NCI-H526 (cell line): ENCODE measurements at regions not wholly inside any gene's neighbourhood (a gene's known extent, or its start where the extent isn't known, plus 50 kb on each side); places are given as distances from the start of the nearest gene placed in this dataset.

Experiments used
- DNase-seq, 2 experiments: peaks; one replicate each; lab custom pipeline; 2025; lab: John Stamatoyannopoulos, UW

DNA sequence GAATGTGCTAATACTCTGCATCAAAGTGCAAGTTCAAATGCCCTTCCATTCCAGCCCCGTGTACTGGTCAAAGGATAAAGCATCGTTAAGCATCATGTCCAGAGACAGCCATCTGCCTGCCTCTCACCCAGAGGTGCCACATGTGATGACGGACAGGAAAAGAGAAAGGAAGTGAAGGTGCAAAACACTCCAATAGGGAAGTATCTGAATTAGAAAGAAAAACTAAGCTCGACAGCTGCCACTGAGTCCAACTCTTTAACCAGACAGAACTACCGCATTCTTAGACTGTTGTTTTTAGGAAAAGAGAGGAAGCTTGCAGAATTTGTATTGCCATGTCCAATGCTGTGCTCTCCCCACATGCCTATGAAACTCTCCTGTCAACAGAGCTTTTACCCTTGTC lies 465.0 kb upstream of the SOX5 start:
- DNase-seq, result no peak

DNA sequence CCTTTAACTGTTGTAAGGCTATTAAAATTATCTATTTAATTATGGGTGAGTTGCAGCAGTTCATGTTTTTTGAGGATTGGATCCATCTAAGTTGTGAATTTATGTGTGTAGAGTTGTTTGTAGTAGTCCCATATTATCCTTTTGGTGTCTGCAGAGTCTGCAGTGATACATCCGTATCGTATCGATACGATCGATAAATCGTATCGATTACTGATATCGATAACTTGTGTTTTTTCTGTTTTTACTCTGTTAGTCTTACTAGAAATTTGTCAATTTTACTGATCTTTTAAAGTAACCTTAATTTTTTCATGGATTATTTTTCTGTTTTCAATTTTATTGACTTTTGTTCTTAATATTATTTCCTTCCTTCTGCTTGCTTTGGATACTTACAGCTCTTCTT lies 462.5 kb upstream of the SOX5 start:
- DNase-seq, result no peak

DNA sequence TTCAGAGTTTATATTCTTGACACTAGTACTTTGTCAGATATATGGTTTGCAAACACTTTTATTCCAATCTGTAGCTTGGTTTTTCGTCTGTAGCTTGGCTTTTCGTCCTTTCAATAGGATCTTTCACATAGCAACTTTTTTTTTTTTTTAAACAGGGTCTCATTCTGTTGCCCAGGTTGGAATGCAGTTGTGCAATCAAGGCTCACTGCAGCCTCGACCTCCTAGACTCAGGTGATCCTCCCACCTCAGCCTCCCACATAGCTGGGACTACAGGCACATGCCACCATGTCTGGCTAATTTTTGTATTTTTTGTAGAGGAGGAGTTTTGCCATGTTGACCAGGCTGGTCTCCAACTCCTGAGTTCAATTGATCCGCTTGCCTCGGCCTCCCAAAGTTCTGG lies 460.4 kb upstream of the SOX5 start:
- no peak for DNase-seq

DNA sequence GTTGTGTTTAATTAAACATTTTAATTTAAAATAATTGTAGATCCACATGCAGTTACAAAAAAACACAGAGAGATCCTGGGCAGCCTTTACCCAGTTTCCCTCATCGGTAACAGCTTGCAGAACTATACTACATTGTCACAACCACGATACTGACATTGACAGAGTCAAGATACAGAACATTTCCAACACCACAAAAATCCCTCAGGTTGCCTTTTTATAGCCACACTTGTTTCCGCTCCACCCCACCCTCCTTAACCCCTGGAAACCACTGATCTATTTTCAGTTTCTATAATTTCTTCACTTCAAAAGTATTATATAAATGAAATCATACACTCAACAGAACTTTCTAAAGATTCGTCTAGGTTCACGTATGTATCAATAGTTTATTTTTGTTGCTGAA lies 458.8 kb upstream of the SOX5 start:
- DNase-seq, result no peak

DNA sequence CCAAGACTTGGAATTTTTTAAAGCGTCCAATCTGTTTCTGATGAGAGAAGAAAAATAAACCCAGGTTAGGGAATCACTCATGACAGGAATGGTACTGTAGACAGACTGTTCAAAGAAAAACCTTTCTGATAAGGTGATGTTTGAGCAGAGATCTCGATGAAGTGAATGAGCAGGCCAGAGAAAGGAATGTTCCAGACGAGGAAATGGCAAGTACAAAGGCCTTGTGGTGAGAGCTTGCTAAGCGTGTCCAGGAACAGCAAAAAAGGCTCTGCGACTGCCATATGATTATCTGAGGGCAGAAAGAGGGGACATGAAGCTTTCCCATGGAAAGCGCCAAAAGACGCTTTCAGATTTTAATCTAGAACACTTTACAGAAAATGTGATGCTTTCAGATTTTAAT lies 458.4 kb upstream of the SOX5 start:
- no peak for DNase-seq

DNA sequence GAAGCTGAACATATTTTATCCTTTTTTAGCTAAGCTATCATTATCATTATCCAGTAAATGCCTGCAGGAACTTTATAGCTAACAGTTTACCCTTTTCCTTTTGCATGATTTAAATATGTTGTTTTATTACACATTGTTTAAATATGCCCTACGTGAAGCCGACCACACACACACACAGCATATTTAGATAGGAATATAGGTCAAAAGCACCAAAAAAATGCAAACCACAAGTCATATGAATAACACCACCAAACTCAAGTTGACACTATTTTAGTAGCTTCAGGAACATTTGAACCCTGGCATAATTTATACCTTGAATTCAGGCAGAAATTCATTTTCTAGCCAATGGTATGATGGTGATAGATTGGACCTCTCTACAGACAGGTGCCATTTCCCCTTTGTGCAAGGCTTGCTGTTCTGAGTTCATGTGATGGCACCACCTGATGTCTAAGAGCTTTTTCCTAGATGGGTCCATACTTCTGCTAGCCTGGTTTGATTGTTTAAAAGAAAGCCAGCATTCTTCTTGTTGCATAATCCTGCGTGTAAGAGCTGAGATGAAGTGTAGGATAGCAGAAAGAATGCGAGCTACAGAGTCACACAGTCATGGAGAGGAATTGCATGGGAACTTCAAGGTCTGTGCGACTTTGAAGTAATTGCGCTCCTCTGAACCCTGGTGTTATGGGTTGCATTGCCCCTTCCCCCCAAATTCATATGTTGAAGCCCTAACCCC lies 454.8 kb upstream of the SOX5 start:
- no peak for DNase-seq

DNA sequence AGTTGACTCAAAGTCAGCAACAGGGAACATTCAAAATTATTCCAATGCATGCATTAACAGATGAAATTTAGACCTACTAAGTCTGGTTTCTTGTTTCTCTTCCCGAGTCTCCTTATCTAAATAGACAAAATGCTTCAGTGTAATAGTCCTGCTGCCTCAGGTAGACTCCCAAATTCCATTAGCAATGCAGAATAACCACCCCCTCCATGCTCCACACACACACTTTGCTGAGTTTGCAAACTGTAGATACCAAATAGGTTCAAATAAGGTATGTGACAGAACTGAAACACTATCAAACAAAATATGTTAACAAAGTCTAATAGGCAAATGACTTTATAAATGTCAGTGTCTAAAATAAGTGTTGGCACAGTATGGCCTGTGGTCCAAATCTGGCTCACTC lies 451.1 kb upstream of the SOX5 start:
- DNase-seq, result no peak

DNA sequence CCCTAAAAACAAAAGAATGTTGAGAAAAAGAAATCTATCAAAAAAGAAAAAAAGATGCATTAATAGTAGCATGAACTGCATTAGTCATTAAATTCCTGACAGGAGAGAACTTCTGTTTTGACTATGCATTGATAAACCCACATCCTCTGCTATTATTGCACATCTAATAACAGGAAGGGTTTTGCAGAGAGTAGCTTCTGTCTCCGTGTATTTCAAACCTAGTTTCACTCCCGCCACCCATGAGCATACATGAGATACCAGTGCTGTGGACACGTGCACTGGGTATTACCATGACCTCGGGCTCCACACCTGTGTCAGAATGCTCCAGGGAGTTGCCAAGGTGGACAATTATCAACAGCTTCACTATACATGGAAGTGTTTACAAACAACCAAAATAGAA lies 449.1 kb upstream of the SOX5 start:
- no peak for DNase-seq

DNA sequence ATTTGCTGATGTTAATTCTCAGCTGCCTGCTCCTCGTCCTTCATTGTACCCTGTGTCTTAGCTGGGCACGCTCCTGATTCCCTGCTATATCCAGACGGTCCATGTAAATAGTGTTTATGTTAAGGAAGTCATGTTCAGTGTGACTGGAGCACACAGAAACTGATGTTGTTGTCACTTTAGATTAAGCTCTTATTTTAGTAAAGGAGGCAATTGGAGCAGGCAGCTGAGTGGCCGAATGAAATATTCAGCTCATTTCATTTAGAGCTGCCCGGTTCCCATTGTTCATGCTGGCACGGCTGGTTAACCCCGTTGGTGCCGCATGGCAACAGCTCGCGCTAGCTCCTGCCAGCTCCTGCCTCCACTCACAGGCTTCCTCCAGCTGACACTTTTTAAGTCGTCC lies 446.8 kb upstream of the SOX5 start:
- DNase-seq, result peak in 1 of 2 experiments; percentile 24

DNA sequence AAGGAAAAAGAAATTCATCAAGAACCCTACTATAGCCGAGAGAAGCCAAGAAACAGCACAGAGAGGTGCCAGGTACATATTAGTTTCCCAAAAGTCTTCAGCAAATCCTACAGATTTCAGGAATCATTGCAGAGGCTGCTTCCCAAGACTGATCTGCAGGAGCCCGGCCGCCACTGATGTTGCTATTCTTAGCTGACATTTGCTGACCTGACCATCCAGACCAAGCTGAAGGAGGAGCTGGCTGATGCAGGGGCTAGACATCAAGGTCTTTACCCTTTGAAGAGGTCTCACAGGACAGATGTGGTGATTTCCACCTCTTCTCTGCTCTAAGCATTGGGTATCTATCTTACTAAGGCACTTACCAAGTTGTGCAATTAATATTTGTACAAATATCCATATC lies 444.8 kb upstream of the SOX5 start:
- no peak for DNase-seq

DNA sequence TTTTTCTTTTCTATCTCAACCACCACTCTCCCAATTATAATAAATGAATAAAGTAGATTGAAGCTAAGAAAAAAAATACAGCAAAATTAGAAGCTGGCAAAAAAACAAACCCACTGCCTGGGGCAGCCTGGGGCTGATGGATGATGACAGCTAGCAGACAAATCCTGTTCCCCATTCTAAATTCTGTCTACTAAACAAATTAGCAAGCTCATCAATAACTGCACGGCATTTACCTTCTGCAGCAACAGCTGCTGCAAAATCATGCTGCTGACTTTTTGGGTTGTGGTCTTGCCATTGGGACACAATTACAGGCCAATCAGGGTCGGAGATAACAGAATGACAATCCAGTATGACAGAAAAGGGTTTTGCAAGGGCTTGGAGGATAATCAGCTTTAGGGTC lies 443.6 kb upstream of the SOX5 start:
- DNase-seq, result no peak

DNA sequence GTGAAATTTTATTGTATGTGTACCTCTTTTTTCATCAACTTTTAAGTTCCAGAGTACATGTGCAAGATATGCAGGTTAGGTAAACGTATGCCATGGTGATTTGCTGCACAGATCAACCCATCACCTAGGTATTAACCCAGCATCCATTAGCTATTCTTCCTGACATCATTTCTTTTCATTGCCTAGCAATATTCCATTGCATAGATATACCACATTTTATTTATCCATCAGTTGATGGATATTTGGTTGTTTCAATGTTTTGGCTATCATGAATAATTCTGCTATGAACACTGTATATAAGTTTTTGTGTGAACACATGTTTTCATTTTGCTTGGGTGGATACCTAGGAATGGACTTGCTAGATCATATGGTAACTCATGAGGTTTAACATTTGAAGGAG lies 439.9 kb upstream of the SOX5 start:
- DNase-seq, result no peak

DNA sequence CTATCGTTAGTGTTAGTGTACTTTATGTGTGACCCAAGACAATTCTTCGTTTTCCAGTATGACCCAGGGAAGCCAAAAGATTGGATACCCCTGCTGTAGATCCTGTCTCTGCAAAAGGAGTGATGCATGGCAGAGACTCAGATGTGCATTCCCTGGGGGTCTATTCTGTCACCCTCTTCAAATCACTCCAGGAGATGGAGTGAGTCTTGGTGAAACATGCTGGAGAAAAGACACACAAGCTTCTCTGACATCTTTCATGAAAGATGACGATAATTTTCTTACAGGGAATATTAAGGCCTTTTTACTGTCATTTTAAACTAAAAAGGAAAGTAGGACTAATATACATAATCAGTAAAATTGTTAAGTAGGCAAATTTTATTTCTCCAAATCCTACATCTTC lies 437.9 kb upstream of the SOX5 start:
- DNase-seq, result no peak

DNA sequence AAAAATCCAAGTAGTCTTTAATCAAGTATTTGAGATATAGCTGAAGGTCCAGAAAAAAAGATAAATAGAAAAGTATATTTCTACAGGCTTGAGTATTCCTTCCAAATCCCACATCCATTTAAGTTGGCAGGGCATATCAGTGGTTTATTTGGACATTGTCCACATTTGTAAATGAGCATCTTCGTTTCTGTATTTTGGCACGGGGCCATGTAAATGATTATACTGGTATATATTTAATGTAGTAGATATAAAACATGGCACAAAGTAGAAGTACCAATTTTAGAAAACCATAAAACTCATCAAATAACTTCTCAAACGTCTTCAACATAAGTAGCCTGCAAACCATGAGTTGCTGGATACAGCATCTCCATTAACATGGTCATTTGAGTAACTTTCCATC lies 437.4 kb upstream of the SOX5 start:
- DNase-seq, result no peak

DNA sequence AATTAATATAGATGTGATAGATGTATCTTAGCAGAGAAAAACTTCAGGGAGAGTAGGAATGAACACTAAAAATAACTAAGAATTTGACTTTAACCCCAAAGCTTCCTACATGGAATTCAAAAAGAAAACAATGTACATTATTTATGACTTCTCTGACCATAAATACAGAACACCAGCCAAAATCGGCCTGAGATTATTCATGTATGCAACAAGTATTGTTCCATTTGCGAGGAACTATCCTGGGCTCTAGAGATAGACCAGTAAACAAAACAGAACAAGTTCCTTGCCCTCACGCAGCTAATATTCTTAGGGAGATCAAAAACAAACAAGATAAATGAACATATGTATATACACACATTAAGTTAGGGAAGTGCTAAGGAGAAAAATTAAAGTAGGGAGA lies 432.3 kb upstream of the SOX5 start:
- DNase-seq, result no peak

DNA sequence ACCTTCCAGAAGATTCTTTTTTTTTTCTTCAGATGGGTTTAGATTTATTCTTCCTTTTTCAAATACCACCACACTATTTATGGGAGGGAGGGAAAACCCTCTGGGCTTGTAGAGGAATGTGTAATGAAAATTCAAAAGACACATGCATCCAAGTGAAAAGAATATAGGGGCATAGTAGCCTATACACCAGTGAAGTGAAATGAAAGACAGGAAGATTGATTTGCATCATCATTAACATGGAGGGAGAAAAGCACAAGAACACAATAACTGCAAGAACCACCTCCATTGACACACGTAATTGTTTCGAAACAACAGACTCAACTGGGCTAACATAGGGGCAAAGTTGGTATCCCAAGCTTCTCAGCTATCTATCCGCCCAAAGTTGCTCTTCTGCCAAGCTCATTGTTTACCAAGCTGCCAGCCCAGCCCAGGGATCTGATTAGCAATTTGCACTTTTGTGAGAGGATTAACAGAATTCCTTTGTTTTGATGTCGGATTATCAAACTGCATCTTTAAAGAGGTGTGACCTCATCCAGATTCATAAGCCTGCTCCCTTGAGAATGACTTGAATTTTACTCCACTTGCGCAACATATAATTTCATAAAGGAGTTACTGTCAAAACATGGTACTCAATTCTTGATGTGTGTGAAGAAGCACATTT lies 430.5 kb upstream of the SOX5 start:
- no peak for DNase-seq

DNA sequence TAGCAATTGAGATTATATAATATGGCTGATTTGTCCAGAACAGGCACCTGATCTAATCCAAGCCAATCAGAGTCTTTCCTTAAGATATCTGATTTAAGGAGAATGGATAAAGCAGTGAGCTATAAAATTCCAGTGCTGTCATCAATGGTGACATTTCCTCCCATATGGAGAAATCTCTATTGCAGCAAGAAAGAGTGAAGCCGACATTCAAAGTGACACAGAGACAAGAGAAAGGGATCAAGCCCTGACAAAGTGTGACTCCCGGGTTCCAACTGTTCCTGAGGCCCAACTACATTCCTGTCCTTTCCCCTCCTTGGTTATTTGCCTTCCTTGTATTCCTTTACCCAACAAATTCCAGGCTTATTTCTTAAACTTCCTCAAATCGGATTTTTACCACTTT lies 430.0 kb upstream of the SOX5 start:
- DNase-seq, result no peak

DNA sequence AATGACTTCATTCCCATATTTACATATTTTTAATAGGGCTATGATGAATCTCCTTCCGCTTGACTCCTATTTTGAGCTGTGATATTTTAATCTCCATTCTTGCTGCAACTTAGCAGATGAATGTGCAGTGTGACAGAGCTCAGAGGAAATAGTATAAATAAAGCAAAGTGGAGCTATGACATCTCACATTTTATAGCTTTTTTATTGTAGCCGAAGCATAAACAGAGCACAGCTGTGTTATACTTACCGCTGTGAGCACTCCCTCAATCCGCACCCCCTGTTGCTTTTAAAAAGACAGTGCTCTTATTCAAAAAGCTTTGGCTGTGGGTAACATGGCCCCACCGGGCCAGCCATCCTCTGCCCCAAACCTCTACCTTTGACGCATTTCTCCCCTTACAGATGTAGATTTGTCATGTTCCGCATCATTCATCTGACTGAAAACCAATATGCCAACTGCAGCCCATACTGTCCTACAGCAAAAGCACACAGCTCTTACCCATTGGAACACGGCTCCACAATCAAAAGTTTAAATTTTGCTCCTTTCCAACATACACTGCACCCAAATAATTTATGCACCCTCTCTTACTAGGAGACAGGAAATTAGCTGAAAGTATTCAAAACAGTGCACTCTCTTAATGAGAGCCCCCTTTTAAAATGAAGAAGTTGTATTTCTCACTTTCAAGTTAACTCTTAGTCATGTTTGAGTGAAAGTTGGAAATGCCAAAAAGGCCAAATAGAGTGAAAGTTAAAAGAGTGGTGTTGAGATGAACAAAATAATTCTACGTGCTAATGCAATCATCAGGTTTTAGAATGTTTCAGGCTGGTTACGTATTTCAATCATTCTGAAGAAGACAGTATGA lies 429.3 kb upstream of the SOX5 start:
- DNase-seq, result no peak

DNA sequence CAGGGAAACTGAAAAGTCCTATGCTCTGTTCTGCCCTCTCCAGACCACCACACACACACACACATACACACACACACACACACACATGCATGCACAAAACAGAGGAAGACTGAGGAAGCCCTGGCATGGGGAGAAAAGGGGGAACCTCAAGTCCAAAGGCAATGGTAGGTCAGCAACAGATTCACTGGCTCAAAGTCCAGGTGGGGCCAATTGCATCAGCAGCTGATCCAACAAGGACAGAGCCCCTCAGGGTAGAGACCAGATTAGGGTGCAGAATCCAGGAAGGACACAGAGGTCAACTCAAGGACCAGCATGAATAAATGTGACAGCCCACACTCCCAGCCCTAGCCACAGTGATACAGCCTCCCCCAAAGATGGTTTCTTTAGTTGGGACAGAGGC lies 425.0 kb upstream of the SOX5 start:
- no peak for DNase-seq

DNA sequence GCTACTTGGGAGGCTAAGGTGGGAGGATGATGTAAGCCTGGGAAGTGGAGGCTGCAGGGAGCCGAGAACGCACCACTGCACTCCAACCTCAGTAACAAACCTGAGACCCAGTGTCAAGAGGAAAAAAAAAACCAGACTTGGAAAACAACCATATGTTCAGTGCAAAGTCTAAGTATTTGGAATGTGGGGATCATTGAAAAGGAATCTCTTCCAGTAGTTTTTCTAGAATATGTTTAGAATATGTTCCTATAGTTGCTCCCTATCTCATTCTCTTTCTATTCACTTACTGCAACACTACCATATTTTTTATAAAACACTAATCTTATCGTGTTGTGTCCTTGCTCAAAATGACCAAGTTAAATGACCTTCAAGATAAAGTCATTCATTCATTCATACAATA lies 423.5 kb upstream of the SOX5 start:
- no peak for DNase-seq

DNA sequence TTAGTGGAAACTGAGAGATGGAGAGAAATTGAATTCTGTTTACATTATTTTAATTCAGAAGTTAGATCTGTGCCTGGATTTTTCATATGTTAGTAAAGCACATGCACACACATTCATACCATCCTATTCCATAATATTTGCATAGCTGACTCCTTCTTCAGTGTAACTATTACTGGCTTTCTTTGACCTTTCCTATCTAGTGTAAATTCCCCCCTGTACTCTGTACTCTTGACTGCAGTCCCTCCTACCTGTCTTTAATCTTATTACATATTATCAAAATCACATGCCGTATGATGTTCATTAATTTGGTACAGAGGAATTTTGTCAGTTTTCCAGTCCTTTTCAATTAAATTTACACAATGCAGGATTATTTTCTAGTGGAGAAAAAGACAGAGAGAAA lies 417.0 kb upstream of the SOX5 start:
- DNase-seq, result peak in 1 of 2 experiments; percentile 28

DNA sequence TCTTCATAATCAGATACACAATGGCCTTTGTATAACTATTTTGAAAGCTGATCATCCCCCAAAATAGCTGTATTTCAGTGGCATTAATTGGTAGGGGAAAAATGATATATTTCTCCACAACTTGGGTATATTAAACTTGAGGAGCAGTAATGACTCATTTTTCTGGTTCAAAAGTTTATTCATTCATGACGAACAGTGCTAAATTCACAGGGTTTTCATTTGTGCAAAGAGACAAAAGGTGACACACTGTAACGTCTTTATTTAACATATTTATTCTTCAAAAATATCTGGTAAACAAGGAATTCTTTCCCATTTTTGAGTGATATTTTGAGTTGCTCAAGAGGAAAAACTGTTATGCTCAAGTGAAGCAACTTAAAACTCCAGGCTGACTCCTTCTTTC lies 415.5 kb upstream of the SOX5 start:
- DNase-seq, result no peak

DNA sequence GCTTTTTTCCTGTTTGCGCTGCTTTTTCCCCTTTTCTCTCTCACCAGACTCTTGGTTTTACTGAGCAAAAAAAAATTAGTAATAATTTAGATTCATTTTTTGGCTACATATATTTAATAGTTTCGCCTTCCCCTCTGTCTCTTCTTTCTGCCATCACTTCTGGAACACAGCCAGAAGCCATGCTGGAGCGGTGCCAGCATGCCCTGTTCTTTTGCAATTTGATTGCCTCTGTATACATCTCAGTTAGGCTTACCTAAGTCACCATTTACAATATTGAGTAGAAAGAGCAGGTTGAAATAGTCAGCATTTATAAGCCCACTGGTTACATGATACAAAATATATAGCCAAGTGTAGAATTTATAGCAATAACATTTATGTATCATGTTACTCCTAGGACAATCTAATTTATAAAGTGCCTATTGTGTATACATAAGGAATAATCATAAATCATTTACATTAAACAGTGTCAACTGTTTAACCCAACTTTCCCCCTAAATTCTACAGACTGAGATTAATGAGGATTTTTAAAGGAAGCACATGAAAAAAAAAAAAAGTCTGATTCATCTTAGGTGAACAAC lies 413.8 kb upstream of the SOX5 start:
- peak; percentile 6 to 32 for DNase-seq
